ENCODE measurements at regions not wholly inside any gene's neighbourhood (a gene's known extent, or its start where the extent isn't known, plus 50 kb on each side); places are given as distances from the start of the nearest gene placed in this dataset.

DNA sequence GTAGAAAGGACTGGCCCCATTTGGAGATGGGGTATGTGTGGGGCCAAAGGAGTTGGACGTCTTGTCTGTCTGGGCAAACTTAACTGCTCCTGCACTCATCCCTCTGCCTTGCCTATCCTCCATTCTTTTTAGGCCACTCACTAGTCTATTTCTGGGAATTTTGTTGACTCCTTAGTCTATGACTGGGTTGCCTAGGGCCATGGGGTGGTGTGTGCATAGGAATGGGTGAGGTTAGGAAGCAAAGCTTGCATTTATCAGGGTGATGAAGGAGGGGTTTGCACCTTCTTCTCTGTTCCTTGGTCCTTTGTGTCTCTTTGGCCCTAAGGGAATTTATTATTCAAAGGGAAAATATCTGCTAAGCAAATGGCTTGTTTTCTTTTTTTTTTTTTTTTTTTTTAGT, 80.9 kb upstream of the OR9Q1 start:
- TF ChIP-seq CTCF (IDR thresholded peaks at IDR 0.05): no peak
- TF ChIP-seq POLR2A (IDR thresholded peaks at IDR 0.05): no peak
